IPS-NIHi11 (cell line): ENCODE measurements at regions not wholly inside any gene's neighbourhood (a gene's known extent, or its start where the extent isn't known, plus 50 kb on each side); places are given as distances from the start of the nearest gene placed in this dataset.
A peak's percentile ranks its signal among the peaks of the same experiment; 100 is the strongest.

Source experiments
- DNase-seq: peaks from one replicate; pipeline ENCODE4 v3.0.0; 2012; ENCODE audit warnings: mixed read lengths, low spot score

DNA sequence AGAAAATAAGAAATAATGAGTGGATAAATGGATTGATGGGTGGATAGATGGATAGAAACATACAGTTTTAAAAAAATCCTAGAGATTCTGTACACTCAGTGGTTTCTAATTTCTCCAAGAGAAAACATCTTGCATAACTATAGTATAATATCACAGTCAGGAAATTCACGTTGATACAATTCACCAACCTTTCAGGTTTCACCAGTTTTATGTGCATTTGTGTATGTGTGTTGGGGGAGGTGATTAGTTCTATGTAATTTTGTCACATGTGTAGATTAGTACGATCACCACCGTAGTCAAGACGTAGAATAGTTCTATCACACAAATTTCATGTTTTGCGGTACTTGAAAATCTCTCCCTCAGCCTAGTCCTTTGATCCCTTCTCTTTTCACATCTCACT is 288.2 kb upstream of the LRATD1 start:
- no peak for DNase-seq

DNA sequence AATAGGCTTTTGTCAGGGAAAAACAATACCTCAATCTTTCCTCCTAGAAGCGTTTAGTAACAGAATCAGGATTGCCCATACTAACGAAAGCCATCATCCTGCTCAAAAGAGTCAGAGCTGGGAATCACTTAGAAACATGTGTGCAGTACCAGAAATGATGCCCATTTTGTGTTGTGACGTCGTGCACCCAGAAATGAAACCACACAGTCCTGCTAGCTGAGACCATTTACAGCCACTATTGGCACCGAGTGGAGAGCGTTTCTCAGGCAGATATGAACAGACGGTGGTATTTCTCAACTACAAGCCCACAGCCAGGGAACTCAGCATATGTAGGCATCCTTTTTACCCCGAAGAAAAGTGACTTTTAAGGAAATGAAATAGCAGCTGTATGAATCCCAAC is 284.3 kb upstream of the LRATD1 start:
- DNase-seq, result no peak

DNA sequence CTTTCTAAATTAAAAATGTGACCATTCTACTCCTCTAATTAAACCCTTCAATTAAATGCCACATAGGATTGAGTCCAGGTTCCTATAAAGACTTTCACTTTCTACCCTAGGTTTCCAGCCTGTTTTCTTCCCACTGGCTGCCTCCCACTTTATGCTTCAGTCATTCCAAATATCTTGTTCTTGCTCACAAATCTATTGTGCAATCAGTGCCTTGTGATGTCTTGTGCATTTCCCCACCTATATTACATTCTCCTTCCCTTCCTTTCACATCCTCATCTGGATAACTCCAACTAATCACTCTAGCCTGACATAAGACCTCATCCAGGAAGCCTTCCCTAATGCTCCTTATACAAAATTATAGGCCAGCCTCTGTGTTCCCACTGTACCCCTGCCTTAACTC is 281.7 kb upstream of the LRATD1 start:
- no peak for DNase-seq

DNA sequence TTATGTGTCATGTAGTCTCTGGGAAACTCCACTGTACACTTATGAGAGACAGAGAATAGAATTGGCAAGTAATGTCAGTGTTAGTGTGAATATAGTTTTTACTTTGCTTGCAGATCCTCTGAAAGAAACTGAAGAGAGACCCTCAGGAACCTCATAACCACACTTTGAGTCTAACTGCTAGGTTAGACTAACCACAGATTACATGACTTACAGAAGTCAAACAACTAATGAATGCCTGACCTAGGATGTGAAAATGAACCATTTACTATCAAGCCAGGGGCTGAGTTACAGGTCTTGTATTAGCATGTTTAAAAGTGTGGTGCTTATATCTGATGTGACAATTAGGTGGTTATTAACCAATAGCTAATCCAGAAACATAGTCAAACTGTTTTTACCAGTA is 280.4 kb upstream of the LRATD1 start:
- no peak for DNase-seq

DNA sequence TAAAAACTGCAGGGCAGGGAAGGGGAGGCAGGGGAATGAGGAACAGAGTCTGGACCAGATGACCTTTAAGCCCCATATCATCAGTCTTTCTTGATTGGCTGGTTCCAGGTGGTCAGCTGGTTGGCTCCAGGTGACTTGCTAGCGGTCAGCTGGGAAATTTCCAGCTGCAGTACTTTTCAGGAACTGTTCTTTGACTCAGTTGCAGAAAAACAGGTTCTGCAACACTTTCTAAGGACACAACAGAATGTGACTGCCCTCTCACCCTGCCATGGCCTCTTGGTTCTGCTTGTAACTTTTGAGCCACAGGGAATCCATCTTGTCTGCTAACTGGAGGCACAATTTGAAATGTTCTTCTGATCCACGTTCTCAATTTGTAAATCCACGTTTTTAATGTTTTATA is 278.3 kb upstream of the LRATD1 start:
- no peak for DNase-seq

DNA sequence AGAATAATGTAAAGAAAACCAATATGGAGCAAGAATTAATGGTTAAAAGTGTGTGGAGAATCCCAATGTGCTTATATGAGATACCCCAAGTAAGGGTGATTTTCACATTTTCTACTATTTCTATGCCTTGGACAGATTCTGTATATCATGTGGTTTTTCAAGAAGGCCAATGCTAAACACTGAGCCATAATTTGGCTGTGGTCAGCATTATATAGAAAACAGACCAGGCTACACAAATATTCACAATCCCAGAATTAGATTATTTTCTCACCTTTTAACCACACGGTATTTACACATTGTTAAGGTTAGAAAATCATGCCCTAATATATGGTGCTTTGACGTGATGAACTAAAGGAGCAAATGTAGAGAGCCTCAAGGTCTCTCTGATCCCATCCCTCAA is 277.4 kb upstream of the LRATD1 start:
- DNase-seq, result no peak

DNA sequence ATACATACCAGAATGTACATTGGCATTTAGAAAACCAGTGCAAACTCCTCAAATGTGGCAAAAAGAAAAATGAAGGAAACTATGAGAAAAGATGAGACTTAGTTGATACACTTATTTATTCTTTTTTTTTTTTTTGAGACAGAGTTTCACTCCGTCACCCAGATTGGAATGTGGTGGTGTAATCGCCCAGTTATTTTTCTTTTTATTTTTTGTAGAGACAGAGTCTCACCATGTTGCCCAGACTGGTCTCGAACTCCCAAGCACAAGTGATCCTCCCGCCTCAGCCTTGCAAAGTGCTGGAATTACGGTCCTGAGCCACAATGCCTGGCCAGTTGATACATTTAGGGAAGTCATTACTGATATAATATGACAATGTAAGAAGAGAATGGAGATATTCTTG is 274.2 kb upstream of the LRATD1 start:
- DNase-seq, result no peak

DNA sequence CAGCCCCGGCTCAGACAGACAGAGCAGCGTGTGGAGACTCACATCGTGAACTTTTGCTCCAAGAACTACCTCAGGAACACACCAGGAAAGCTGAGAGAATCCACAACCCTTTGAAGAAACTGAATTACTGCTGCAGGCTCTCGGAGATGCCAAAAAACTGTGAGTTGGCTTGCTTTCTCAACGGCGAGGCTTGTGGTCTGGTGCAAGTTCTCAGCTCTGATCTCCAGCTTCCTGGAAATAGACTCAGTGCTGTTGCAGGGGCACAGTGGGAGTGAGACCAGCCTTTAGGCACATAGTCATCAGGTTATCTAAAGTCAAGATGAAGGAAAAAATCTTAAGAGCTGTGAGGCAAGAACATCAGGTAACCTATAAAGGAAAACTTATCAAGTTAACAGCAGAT is 273.7 kb upstream of the LRATD1 start:
- DNase-seq, result no peak

DNA sequence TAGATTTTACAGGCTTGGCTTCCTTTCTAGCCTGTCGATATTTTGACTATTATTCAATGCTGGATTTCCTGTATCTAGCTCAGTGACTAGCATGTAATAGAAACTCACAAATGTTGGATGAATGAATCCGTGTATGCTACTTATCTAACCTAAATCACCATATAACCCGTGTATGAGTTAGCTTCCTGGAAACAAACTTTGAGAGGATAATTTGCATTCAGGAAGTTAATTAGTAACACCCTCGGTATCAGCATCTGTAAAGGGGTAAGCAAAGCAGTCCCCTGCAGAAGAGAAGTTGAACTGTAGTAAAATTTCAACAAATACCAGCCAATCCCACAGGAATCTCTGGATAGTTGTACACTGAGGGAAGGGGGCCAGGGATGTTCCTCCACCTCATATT is 269.4 kb upstream of the LRATD1 start:
- DNase-seq, result no peak

DNA sequence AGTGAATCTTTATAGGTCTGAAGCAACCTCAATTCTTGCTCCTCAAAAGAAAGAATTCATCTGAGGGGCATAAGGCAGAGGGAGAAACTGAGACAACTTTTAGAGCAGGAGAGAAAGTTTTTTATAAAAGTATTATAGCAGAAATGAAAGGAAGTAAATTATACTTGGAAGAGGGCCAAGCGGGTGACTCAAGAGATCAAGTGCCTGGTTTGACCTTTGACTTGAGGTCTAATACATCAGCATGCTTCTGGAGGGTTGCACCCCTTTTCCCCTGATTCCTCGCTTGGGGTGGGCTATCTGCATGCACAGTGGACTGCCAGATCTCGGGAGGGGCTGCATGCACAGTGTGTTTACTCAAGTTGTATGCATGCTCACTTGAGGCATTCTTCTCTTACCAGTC is 268.5 kb upstream of the LRATD1 start:
- DNase-seq, result no peak

DNA sequence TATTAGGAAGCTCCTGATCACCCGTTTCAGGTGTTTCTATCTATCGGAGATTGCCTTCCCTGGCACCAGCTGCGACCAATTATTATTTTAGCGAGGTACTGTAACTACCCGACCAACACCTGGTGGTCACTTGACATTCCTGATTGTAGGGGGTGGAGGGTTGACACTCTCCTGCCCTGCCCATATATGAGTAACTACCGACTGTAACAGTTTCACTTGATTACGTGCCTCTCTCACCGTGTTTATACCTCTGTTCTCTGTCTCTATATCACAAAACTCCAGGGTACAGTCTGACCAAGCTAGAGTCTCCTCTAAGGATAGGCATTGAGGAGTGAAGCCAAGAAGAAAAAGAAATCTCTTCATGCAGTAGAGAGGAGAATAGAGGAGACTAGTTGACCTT is 268.0 kb upstream of the LRATD1 start:
- no peak for DNase-seq

DNA sequence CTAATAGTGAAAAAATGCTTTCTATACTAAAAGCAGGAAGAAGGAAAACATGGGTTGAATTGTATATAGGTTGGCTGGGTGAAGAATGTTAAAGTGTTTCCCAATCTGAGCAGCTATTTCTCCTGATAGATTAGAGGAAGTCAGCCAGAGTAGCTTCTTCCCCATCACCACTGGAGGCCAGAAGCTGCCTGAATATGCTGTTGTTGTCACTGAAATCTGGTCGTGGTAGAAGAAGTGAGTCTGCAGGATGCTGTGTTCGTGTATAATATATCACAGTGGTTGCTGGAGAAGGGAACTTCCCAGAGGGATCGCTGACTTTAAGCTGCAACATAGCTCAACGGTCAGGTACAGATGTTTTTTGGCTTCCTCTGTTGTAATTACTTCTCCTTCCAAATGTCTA is 247.5 kb upstream of the LRATD1 start:
- DNase-seq, result no peak

DNA sequence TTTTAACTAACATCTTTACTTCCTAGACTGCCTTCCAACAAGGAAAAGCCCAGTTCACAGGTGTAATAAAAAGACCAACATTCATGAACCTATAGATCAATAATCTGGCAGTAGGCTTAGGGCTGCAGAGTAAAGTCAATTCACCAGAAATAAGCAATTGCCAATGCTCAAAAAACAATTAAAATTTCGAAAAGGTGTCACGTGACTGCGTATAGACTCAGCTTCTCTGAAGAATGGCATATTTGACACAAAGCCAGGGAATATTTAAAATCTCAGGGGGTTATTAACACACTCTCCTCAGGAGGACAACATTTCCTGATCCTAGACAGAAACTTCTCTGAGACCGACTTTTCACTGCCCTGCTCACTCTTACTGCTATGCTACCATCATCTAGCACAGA is 245.2 kb upstream of the LRATD1 start:
- no peak for DNase-seq

DNA sequence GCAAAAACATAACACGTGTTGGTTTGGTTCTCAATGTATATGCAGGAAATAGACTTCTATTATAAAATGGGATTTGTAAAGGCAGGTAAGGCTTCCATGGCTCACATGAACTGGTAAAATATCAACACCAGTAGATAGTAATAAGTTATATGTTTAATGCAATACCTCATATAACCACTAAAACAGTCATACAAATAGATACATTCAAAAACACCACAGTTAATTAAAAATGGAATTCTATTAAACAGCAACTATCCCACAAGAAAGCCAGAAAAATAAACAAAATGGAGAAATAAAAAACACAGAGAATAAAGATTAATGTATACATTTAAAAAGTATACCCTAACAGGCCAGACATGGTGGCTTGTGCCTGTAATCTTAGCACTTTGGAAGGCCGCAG is 243.8 kb upstream of the LRATD1 start:
- no peak for DNase-seq

DNA sequence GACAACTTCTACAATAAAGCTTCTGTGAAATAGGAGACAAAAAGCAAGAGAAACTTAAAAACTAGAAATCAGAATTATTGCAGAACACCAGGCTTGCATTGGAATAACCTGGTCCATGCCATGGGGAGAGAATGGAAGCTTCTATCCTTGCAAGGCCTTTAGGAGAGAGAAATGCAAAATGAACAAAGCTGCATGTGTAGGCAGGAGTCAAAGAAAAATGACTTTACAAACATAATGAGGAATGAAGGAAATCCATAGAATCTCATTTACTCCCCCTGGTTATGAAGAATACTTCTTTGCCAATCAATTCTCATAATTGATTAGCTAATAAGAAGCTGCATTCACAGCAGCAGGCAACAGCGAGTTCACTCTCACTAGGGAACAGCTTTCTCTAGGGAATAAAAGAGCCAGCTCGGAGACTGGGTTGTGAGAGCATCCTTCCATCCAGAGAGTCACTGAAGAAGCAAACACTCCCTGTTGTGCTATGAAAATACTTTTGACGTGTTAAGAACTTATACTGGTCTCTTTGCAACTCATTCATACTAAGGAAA is 235.9 kb upstream of the LRATD1 start:
- DNase-seq, result no peak

DNA sequence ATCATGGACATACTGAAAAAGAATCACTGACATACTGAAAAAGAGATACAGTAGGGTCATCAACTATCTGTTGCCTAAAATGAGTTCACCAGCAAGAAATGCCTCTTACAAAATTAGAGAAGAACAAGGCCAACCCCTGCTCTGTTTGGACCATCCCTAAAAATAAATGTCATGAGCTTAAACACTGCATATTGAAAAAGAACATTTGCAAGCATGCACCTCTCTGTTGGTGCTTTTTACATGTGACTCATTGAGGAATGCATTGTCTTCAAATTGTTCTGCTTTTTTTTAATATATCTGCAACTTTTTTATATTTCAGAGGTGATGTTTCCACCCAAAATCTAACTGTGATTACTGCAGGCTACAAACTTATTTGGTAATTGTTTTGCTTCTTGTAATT is 233.9 kb upstream of the LRATD1 start:
- DNase-seq, result no peak

DNA sequence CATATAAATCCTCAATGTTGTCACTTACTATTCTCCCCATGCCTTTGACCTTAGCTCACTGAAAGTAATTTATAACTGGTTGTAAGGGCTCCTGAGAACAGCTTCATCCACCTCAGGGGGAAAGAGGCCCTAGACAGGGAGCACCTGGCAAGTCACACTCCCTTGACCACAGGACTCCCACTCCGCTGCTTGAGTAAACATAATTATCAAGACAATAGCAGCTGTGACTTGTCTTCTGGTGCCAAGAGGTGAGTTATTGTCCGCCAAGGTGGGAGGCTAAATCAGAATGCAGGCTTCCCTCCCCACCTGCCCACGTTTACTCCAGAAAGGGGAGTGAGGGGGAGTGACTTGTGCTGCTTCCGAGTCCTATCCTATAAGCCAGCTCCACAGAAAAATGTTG is 230.6 kb upstream of the LRATD1 start:
- peak; percentile 42 for DNase-seq

DNA sequence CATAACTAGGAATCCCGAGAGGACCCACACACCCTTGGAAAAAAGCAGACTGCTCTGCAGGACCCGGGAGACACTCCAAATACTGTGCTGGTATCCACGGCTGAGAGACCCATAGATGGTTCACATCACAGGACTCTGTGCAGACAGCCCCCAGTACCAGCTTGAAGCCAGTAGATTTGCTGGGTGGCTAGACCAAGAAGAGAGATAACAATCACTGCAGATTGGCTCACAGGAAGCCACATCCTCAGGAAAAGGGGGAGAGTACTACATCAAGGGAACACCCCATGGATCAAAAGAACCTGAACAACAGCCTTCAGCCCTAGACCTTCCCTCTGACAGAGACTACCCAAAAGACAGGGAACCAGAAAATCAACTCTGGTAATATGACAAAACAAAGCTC is 223.8 kb upstream of the LRATD1 start:
- DNase-seq, result no peak

DNA sequence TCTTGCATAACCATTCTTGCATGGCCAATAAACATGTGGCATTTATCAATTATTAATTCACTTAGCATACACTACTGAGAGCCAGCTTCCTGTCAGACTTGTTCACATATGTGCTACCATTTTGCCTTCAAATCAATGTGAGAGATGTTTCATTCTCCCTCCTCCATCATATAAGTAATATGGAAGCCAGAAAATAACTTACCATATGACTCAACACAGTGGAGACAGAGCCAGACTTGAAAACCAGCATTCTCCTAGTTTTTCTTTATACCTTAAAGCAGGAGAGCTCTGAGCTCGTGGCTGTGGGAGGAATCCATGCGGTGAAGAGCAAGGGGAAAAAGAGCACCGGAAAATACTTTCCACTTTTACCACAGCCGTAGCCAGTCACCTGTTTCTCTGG is 215.0 kb upstream of the LRATD1 start:
- no peak for DNase-seq

DNA sequence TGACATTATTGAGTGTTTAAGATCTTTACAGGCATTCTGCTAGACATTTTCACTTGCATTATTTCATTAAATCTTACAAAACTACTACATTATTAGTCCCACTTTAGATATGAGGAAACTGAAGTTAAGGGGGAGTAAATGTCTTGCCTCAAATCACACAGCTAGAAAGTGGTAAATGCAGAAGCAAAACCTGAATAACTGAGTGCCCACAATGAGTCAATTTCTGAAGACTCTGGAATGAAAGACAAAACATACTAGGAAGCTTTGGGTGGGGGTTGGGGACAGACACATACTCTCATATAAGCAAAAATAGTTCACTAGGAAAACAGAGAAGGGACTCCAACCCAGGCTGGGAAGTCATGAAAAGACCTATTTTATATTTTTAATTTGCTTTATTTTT is 214.4 kb upstream of the LRATD1 start:
- no peak for DNase-seq

DNA sequence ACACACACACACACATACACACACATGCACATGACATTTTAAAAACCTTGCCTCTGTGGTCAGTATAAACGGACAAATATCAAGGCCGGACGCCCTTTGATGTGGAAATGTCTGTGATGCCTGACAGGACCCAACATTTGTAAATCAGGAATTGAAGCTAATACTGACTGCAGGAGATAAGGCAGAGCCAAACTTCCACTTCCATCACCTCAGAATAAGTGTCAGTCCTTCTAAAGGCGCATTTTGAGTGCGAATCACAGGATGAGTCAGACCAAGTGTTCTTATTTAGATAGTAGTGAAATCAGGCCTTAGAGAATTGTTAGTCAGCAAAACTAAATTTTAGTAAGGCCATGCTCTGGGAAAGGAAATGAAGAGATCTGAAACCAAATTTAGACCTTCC is 211.7 kb upstream of the LRATD1 start:
- no peak for DNase-seq

DNA sequence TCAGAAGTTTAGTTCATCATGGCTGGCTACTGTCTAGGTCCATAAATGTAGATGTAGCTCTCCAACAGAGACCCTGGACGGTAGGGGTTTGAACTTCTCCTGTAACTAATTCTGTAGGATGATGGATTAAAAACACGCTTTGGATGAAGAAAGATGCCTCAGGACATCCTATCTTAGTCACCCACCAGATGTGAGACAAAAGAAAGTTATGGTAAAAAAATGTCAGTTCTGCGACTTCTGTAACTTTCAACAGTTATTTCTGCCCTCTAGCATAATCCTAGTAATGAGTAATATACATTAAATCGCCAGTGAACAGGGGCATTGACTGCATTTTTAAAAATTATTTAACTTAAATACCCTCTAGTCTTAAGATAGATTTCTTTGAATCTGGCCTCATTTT is 210.1 kb upstream of the LRATD1 start:
- DNase-seq, result no peak

DNA sequence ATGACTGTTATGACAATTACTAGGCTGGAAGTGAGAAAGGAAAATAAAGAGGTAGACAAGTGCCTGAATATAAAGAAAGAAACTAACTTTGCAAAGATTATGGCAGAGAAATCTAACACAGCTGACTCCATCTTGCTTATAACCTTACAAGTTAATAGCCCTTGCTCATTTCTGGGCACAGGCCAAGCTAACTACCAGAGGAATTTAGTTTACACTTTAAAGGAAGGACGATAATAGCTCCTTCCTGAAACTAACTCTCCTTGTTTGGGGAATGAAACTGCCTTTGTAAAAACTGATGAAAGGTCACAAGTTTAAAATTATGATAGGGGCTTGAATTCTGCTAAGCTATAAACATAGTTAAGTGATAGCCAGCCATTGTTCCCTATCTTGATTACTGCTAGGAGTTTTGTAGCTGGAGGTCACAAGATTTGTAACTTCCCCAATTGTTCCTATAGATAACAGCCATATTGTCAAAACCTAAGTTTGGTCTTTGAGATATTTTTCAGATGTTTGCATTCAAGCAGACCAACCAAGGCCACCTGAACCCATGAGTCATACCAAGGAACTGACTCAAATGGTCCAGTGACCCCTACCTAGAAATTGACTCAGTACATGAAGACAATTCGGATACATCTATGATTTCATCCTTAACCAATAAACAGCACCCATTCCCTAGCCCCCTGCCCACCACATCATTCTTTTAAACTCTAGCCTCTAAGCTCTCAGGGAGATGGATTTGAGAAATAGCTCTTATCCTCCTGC is 209.2 kb upstream of the LRATD1 start:
- DNase-seq, result no peak
